ENCODE measurements at regions not wholly inside any gene's neighbourhood (a gene's known extent, or its start where the extent isn't known, plus 50 kb on each side); places are given as distances from the start of the nearest gene placed in this dataset.

- TF ChIP-seq ZNF707 (tag by site-specific recombination; IDR thresholded peaks at IDR 0.05) (no peak), ZNF157 (tag by site-specific recombination; IDR thresholded peaks at IDR 0.05) (no peak), ZNF837 (tag by site-specific recombination; IDR thresholded peaks at IDR 0.05) (no peak), KLF17 (tag by site-specific recombination; IDR thresholded peaks at IDR 0.05) (no peak), ZNF670 (tag by site-specific recombination; IDR thresholded peaks at IDR 0.05; ENCODE audit: low read depth) (no peak), ZNF354C (tag by site-specific recombination; IDR thresholded peaks at IDR 0.05; ENCODE audit: borderline replicate concordance, low read depth) (no peak), ZNF639 (tag by site-specific recombination; IDR thresholded peaks at IDR 0.05) (no peak), KLF9 (tag by site-specific recombination; IDR thresholded peaks at IDR 0.05; ENCODE audit: low read depth) (no peak), ZNF398 (tag by site-specific recombination; IDR thresholded peaks at IDR 0.05) (no peak), ZNF26 (tag by site-specific recombination; IDR thresholded peaks at IDR 0.05) (no peak), ZNF677 (tag by site-specific recombination; IDR thresholded peaks at IDR 0.05) (no peak), ZNF19 (tag by site-specific recombination; IDR thresholded peaks at IDR 0.05; ENCODE audit: low read depth) (no peak), ZNF394 (tag by site-specific recombination; IDR thresholded peaks at IDR 0.05; ENCODE audit: borderline replicate concordance) (no peak), SCRT1 (tag by site-specific recombination; IDR thresholded peaks at IDR 0.05; ENCODE audit: borderline replicate concordance) (no peak), ZNF23 (tag by site-specific recombination; IDR thresholded peaks at IDR 0.05; ENCODE audit: borderline replicate concordance) (no peak), ZFP37 (tag by site-specific recombination; IDR thresholded peaks at IDR 0.05) (no peak), ZNF692 (tag by site-specific recombination; IDR thresholded peaks at IDR 0.05) (no peak), ZSCAN16 (tag by site-specific recombination; IDR thresholded peaks at IDR 0.05) (no peak), ZNF155 (tag by site-specific recombination; IDR thresholded peaks at IDR 0.05) (no peak)
- H3K27ac ChIP-seq (ENCODE audit: extremely low read depth, low read depth, low read length) = no peak overlapping the region
- H3K4me3 ChIP-seq (ENCODE audit: low read depth, low read length) = no peak overlapping the region
- no peaks in the 10 kb centered on the region for H3K9me3 ChIP-seq (ENCODE audit: control insufficient read depth, insufficient read depth, low read depth, low read length)
- ChIA-PET POLR2A (no interaction called here), CTCF (no interaction called here)
- no peaks in the 10 kb centered on the region for H3K36me3 ChIP-seq (ENCODE audit: control insufficient read depth in 2 of 2, insufficient read depth in 1 of 2, low read length in 2 of 2)
- no peaks in the 10 kb centered on the region for H3K4me1 ChIP-seq (ENCODE audit: control insufficient read depth, insufficient read depth, low read length)
Observed at GRCh38 chr6:81901551-81901966, 149.1 kb upstream of the TENT5A start.

- ChIA-PET CTCF (no interaction called here), POLR2A (no interaction called here)
- Histone ChIP-seq H3K4me3 (ENCODE audit: low read depth, low read length) (no peak overlapping the region), H3K27ac (ENCODE audit: extremely low read depth, low read depth, low read length) (no peak overlapping the region), H3K9me3 (ENCODE audit: control insufficient read depth, insufficient read depth, low read depth, low read length) (no peaks in the 10 kb centered on the region), H3K4me1 (ENCODE audit: control insufficient read depth, insufficient read depth, low read length) (0 out of 2 replicates have a peak, but pooled peaks cover 1% of the 10 kb centered on the region), H3K36me3 (ENCODE audit: control insufficient read depth in 2 of 2, insufficient read depth in 1 of 2, low read length in 2 of 2) (no peaks in the 10 kb centered on the region)
- TF ChIP-seq GLIS1 (tag by site-specific recombination; IDR thresholded peaks at IDR 0.05) (no peak), ZNF202 (tag by site-specific recombination; IDR thresholded peaks at IDR 0.05; ENCODE audit: borderline replicate concordance) (no peak), ZNF658 (tag by site-specific recombination; IDR thresholded peaks at IDR 0.05) (no peak), ZNF660 (tag by site-specific recombination; IDR thresholded peaks at IDR 0.05) (no peak), ZNF184 (tag by site-specific recombination; IDR thresholded peaks at IDR 0.05) (no peak), ZBTB26 (tag by site-specific recombination; optimal IDR thresholded peaks at IDR 0.05) (no peak), ZNF621 (tag by site-specific recombination; IDR thresholded peaks at IDR 0.05) (no peak), ZNF707 (tag by site-specific recombination; IDR thresholded peaks at IDR 0.05) (no peak)
Observed at GRCh38 chr6:81900616-81901015, 148.1 kb upstream of the TENT5A start.

Data from HEK293 (cell line).